DND-41 (cell line): ENCODE measurements at regions not wholly inside any gene's neighbourhood (a gene's known extent, or its start where the extent isn't known, plus 50 kb on each side); places are given as distances from the start of the nearest gene placed in this dataset.

Experiments used
- ATAC-seq: fragments of 200-7000 bp; cut with Tn5 transposase; 3 replicates; pipeline ENCODE4 v1.9.1; 2021; ENCODE audit warnings: low read depth; ENCODE audit not compliant: insufficient read depth
- DNase-seq: peaks from one replicate; pipeline ENCODE4 v3.0.0-alpha.2; 2020
- H2AFZ ChIP-seq: 2 replicates; pipeline ENCODE4 v1.6.0; 2012; ENCODE audit warnings: low read depth, low read length
- H3K27ac ChIP-seq: 2 replicates; pipeline ENCODE4 v1.5.1; 2012; ENCODE audit warnings: low read length, inconsistent platforms
- H3K27me3 ChIP-seq: fragments of 200-600 bp; sonication (generic); 2 replicates; pipeline ENCODE4 v1.6.0; 2012; ENCODE audit warnings: low read length, mild to moderate bottlenecking, inconsistent platforms; ENCODE audit not compliant: insufficient read depth, poor library complexity
- H3K36me3 ChIP-seq: 2 replicates; pipeline ENCODE4 v1.5.1; 2012; ENCODE audit warnings: low read length, inconsistent platforms; ENCODE audit not compliant: insufficient read depth
- H3K4me1 ChIP-seq: 2 replicates; pipeline ENCODE4 v1.5.1; 2012; ENCODE audit warnings: mild to moderate bottlenecking, low read length; ENCODE audit not compliant: insufficient read depth
- H3K4me2 ChIP-seq: 2 replicates; pipeline ENCODE4 v1.6.0; 2012; ENCODE audit warnings: mild to moderate bottlenecking, moderate library complexity, low read length, inconsistent platforms; ENCODE audit not compliant: insufficient read depth
- H3K4me3 ChIP-seq, 2 experiments: fragments of 200-600 bp in 1 of 2; shearing (Covaris generic) in 1 of 2; 2 replicates each; pipeline ENCODE4 v1.5.1; 2012 to 2016; ENCODE audit warnings: inconsistent platforms in 2 of 2, low read length in 2 of 2, mild to moderate bottlenecking in 2 of 2, low read depth in 1 of 2, moderate library complexity in 1 of 2
- H3K79me2 ChIP-seq: 2 replicates; pipeline ENCODE4 v1.6.0; 2012; ENCODE audit warnings: low read length, inconsistent platforms; ENCODE audit not compliant: insufficient read depth
- H3K9ac ChIP-seq: 2 replicates; pipeline ENCODE4 v1.6.0; 2012; ENCODE audit warnings: low read depth, mild to moderate bottlenecking, inconsistent platforms, low read length, moderate library complexity
- H3K9me3 ChIP-seq: 2 replicates; pipeline ENCODE4 v1.5.1; 2012; ENCODE audit warnings: low read length, moderate library complexity, mild to moderate bottlenecking, inconsistent platforms; ENCODE audit not compliant: insufficient read depth, severe bottlenecking
- H4K20me1 ChIP-seq: 2 replicates; pipeline ENCODE4 v1.6.0; 2012; ENCODE audit warnings: low read length; ENCODE audit not compliant: insufficient read depth
- EZH2 ChIP-seq: IDR thresholded peaks from 3 replicates; pipeline ENCODE4 v1.6.1; 2012; ENCODE audit warnings: borderline replicate concordance, low read depth, mild to moderate bottlenecking, moderate library complexity, low read length, inconsistent platforms; ENCODE audit not compliant: severe bottlenecking
- TF ChIP-seq, protein P1 (sequence below): IDR thresholded peaks from 2 replicates; pipeline ENCODE4 v1.5.1; 2012; ENCODE audit warnings: borderline replicate concordance, low read length, moderate library complexity, mild to moderate bottlenecking; ENCODE audit not compliant: poor library complexity, severe bottlenecking; ENCODE audit errors: extremely low read depth

DNA sequence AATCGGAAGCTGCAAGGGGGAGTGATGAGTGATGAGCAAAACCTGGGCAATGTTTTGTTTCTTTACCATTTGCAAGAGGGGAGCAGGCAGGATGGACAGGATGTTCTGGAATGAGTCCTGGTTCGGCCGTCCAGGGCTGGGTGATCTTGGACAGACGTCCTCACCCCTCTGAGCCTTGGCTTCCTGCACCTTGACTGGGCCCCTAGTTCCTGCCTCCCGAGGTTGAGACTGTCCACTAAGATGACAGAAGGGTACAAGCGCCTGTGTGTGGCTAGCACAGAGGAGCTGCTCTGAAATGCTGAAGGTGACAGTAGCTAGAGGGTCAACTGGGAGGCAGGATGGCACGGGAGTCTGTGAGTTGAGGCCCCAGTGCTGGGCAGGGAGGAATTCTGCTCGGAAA, 306.2 kb downstream of the MN1 start:
- Histone ChIP-seq H3K4me3 (no peak overlapping the region), H4K20me1 (no peaks in the 10 kb centered on the region), H2AFZ (no peak overlapping the region), H3K36me3 (no peaks in the 10 kb centered on the region), H3K9ac (no peak overlapping the region), H3K79me2 (no peaks in the 10 kb centered on the region), H3K4me2 (no peak overlapping the region), H3K27ac (no peak overlapping the region), H3K9me3 (peaks cover 8% of the 10 kb centered on the region), H3K4me1 (peaks cover 5% of the 10 kb centered on the region; the same call in 1 of the 2 replicates), H3K27me3 (no peaks in the 10 kb centered on the region)
- TF ChIP-seq EZH2: no peak
- TF ChIP-seq, protein P1, sequence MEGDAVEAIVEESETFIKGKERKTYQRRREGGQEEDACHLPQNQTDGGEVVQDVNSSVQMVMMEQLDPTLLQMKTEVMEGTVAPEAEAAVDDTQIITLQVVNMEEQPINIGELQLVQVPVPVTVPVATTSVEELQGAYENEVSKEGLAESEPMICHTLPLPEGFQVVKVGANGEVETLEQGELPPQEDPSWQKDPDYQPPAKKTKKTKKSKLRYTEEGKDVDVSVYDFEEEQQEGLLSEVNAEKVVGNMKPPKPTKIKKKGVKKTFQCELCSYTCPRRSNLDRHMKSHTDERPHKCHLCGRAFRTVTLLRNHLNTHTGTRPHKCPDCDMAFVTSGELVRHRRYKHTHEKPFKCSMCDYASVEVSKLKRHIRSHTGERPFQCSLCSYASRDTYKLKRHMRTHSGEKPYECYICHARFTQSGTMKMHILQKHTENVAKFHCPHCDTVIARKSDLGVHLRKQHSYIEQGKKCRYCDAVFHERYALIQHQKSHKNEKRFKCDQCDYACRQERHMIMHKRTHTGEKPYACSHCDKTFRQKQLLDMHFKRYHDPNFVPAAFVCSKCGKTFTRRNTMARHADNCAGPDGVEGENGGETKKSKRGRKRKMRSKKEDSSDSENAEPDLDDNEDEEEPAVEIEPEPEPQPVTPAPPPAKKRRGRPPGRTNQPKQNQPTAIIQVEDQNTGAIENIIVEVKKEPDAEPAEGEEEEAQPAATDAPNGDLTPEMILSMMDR: no peak
- no peak for ATAC-seq
- no peak for DNase-seq

GRCh38 chr22:27499121-27499520, 302.4 kb downstream of the MN1 start:
- Histone ChIP-seq H2AFZ (no peak overlapping the region), H3K4me2 (no peak overlapping the region)

DNA sequence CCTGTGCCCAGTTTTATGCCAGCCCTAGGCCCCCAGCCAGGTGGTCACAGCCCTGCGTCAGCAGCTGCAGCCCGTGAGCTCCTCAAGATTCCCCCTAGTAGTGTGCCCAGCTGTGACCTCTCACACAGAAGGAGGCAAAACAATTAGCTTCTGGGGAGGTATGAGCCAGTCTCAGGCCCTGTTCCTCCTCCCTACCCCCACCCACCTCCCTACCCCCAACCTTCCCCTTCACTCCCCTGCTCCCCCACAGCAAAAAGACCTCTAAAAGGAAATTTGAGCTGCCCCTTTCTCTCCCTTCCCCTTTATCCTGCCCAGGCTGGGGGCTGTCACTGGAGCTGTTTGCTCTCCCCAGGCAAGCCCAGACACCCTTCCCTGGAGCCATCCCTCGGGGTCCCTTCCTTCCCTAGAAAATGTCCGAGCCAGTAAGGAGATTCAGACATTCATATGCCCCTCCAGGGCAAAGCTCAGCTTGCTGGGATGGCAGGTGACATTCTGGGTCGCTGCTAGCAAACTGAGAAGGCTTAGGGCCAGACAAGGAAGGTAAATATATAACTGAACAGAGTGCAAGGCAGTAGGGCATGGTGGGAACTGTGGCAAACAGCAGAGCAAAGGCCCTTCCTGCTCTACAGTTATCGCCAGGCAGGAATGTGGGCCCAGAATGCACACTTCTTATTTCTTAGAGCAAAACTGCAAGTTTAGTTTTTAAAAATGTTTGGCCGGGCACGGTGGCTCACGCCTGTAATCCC, 300.2 kb downstream of the MN1 start:
- no peaks in the 10 kb centered on the region for H3K79me2 ChIP-seq

More at GRCh38 chr22:27499121-27499520, 302.4 kb downstream of the MN1 start:
- Histone ChIP-seq H3K27ac (no peak overlapping the region), H3K36me3 (no peaks in the 10 kb centered on the region), H3K9me3 (no peaks in the 10 kb centered on the region), H3K79me2 (no peaks in the 10 kb centered on the region), H3K9ac (no peak overlapping the region), H4K20me1 (no peaks in the 10 kb centered on the region; the same call in 1 of the 2 replicates), H3K27me3 (peaks cover 4% of the 10 kb centered on the region), H3K4me3 (no peak overlapping the region), H3K4me1 (no peaks in the 10 kb centered on the region)
- TF ChIP-seq EZH2: no peak
- TF ChIP-seq, protein P1: no peak
- DNase-seq (no peak), ATAC-seq (no peak)

More for the DNA sequence above, 300.2 kb downstream of the MN1 start:
- H3K4me3 ChIP-seq: no peak overlapping the region
- TF ChIP-seq, protein P1: no peak
- no peak for TF ChIP-seq EZH2
- no peak overlapping the region for H3K9ac ChIP-seq
- no peaks in the 10 kb centered on the region for H3K36me3 ChIP-seq
- no peak for DNase-seq
- no peaks in the 10 kb centered on the region for H3K4me1 ChIP-seq
- H2AFZ ChIP-seq: no peak overlapping the region
- peaks cover 4% of the 10 kb centered on the region for H3K27me3 ChIP-seq
- ATAC-seq: no peak
- H3K27ac ChIP-seq: no peak overlapping the region
- no peak overlapping the region for H3K4me2 ChIP-seq
- no peaks in the 10 kb centered on the region for H3K9me3 ChIP-seq
- no peaks in the 10 kb centered on the region; the same call in 1 of the 2 replicates for H4K20me1 ChIP-seq
